ENCODE measurements at regions not wholly inside any gene's neighbourhood (a gene's known extent, or its start where the extent isn't known, plus 50 kb on each side); places are given as distances from the start of the nearest gene placed in this dataset. TPM values are rescaled to one million over a fixed set of nuclear protein-coding genes. Genes with fewer than 3 reads are reported as not detected.

- no peak for DNase-seq (ENCODE audit: low spot score)
- Histone ChIP-seq H3K4me3 (no peak overlapping the region), H3K27me3 (no peaks in the 10 kb centered on the region), H3K4me2 (no peak overlapping the region), H2AFZ (replicated peaks) (no peak overlapping the region), H3K9ac (no peak overlapping the region), H4K20me1 (ENCODE audit: low read depth) (no peaks in the 10 kb centered on the region), H3F3A (ENCODE audit: low read depth) (no peaks in the 10 kb centered on the region), H3K36me3 (no peaks in the 10 kb centered on the region), H3K9me3 (ENCODE audit: low read depth) (no peaks in the 10 kb centered on the region), H3K27ac (no peak overlapping the region), H3K4me1 (no peaks in the 10 kb centered on the region), H3K79me2 (ENCODE audit: low read depth) (no peaks in the 10 kb centered on the region)
- H3K4me1 Mint-ChIP-seq = no peaks in the 10 kb centered on the region
- H3K27ac Mint-ChIP-seq = no peak overlapping the region
- TF ChIP-seq EZH2phosphoT487 (IDR thresholded peaks at IDR 0.05) (no peak), EZH2 (IDR thresholded peaks at IDR 0.05) (no peak)
- TF ChIP-seq, protein P1, sequence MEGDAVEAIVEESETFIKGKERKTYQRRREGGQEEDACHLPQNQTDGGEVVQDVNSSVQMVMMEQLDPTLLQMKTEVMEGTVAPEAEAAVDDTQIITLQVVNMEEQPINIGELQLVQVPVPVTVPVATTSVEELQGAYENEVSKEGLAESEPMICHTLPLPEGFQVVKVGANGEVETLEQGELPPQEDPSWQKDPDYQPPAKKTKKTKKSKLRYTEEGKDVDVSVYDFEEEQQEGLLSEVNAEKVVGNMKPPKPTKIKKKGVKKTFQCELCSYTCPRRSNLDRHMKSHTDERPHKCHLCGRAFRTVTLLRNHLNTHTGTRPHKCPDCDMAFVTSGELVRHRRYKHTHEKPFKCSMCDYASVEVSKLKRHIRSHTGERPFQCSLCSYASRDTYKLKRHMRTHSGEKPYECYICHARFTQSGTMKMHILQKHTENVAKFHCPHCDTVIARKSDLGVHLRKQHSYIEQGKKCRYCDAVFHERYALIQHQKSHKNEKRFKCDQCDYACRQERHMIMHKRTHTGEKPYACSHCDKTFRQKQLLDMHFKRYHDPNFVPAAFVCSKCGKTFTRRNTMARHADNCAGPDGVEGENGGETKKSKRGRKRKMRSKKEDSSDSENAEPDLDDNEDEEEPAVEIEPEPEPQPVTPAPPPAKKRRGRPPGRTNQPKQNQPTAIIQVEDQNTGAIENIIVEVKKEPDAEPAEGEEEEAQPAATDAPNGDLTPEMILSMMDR (IDR thresholded peaks at IDR 0.05) = no peak
- H3K4me3 Mint-ChIP-seq = no peak overlapping the region
- no peaks in the 10 kb centered on the region for H3K9me3 Mint-ChIP-seq
- peaks cover 2% of the 10 kb centered on the region for H3K27me3 Mint-ChIP-seq (ENCODE audit: insufficient read depth, low read depth)
- no peaks in the 10 kb centered on the region for H3K36me3 Mint-ChIP-seq
These were observed 1067.0 kb upstream of the LRRTM3 start for GRCh38 chr10:65858841-65859240.

- H4K20me1 ChIP-seq (ENCODE audit: low read depth) = no peaks in the 10 kb centered on the region
- H3K4me1 ChIP-seq = no peaks in the 10 kb centered on the region
- H3K27me3 ChIP-seq = no peaks in the 10 kb centered on the region
- Mint-ChIP-seq H3K4me3 (no peak overlapping the region), H3K27me3 (ENCODE audit: insufficient read depth, low read depth) (peaks cover 3% of the 10 kb centered on the region), H3K4me1 (no peaks in the 10 kb centered on the region), H3K9me3 (no peaks in the 10 kb centered on the region), H3K27ac (no peak overlapping the region), H3K36me3 (no peaks in the 10 kb centered on the region)
- TF ChIP-seq, protein P1 (IDR thresholded peaks at IDR 0.05) = no peak
- TF ChIP-seq EZH2phosphoT487 (IDR thresholded peaks at IDR 0.05) (no peak), EZH2 (IDR thresholded peaks at IDR 0.05) (no peak)
- H3K9me3 ChIP-seq (ENCODE audit: low read depth) = no peaks in the 10 kb centered on the region
- H3K79me2 ChIP-seq (ENCODE audit: low read depth) = no peaks in the 10 kb centered on the region
- no peak overlapping the region for H2AFZ ChIP-seq (replicated peaks)
- DNase-seq (ENCODE audit: low spot score) = no peak
- no peak overlapping the region for H3K9ac ChIP-seq
- no peak overlapping the region for H3K4me2 ChIP-seq
- H3K36me3 ChIP-seq = no peaks in the 10 kb centered on the region
- H3K27ac ChIP-seq = no peak overlapping the region
- no peaks in the 10 kb centered on the region for H3F3A ChIP-seq (ENCODE audit: low read depth)
- no peak overlapping the region for H3K4me3 ChIP-seq
These were observed 1064.6 kb upstream of the LRRTM3 start for GRCh38 chr10:65861249-65861648.

Small RNA genes in the stretch of these regions (small RNA-seq; reads per million reads assigned to genes)
- gene CYP2C61P = not detected

Data from neural progenitor cell (in vitro differentiated cells).